Neutrophil (primary cell): ENCODE measurements at regions not wholly inside any gene's neighbourhood (a gene's known extent, or its start where the extent isn't known, plus 50 kb on each side); places are given as distances from the start of the nearest gene placed in this dataset.

Experiments
- H3K27ac ChIP-seq: fragments of 200-600 bp; sonication (generic); 2 replicates; pipeline ENCODE4 v1.5.1; 2016; ENCODE audit warnings: mild to moderate bottlenecking, moderate library complexity
- H3K27me3 ChIP-seq: fragments of 200-600 bp; sonication (generic); 2 replicates; pipeline ENCODE4 v1.6.0; 2016; ENCODE audit warnings: mild to moderate bottlenecking
- H3K36me3 ChIP-seq: fragments of 200-600 bp; sonication (generic); 2 replicates; pipeline ENCODE4 v1.5.1; 2017
- H3K4me1 ChIP-seq, 2 experiments: fragments of 200-600 bp in 1 of 2; sonication (generic) in 1 of 2; 1 replicate in 1 of 2; 2 replicates in 1 of 2; pipeline versions ENCODE4 v1.5.1 to v1.6.1; 2013 to 2016; ENCODE audit warnings: low read depth in 1 of 2, low read length in 1 of 2, mild to moderate bottlenecking in 1 of 2, moderate library complexity in 1 of 2; ENCODE audit not compliant: control insufficient read depth in 1 of 2, insufficient read depth in 1 of 2
- H3K4me3 ChIP-seq, 2 experiments: fragments of 200-600 bp in 1 of 2; sonication (generic) in 1 of 2; 1 replicate in 1 of 2; 2 replicates in 1 of 2; pipeline ENCODE4 v1.5.1; 2013 to 2016; ENCODE audit warnings: low read depth in 1 of 2, low read length in 1 of 2, mild to moderate bottlenecking in 1 of 2, moderate library complexity in 1 of 2
- H3K9me3 ChIP-seq: fragments of 200-600 bp; sonication (generic); 2 replicates; pipeline ENCODE4 v1.5.1; 2016
- TF ChIP-seq, protein P1 (sequence below): fragments of 200-600 bp; sonication (generic); IDR thresholded peaks from 2 replicates; pipeline ENCODE4 v1.5.1; 2016; ENCODE audit warnings: antibody characterized with exemption

GRCh38 chr9:22921742-22922141 is 475.1 kb downstream of the DMRTA1 start:
- no peaks in the 10 kb centered on the region for H3K27me3 ChIP-seq
- no peak overlapping the region for H3K4me3 ChIP-seq
- H3K27ac ChIP-seq, result no peak overlapping the region
- TF ChIP-seq, protein P1, sequence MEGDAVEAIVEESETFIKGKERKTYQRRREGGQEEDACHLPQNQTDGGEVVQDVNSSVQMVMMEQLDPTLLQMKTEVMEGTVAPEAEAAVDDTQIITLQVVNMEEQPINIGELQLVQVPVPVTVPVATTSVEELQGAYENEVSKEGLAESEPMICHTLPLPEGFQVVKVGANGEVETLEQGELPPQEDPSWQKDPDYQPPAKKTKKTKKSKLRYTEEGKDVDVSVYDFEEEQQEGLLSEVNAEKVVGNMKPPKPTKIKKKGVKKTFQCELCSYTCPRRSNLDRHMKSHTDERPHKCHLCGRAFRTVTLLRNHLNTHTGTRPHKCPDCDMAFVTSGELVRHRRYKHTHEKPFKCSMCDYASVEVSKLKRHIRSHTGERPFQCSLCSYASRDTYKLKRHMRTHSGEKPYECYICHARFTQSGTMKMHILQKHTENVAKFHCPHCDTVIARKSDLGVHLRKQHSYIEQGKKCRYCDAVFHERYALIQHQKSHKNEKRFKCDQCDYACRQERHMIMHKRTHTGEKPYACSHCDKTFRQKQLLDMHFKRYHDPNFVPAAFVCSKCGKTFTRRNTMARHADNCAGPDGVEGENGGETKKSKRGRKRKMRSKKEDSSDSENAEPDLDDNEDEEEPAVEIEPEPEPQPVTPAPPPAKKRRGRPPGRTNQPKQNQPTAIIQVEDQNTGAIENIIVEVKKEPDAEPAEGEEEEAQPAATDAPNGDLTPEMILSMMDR, result no peak
- no peaks in the 10 kb centered on the region for H3K36me3 ChIP-seq
- no peaks in the 10 kb centered on the region for H3K4me1 ChIP-seq
- H3K9me3 ChIP-seq, result no peaks in the 10 kb centered on the region

- Histone ChIP-seq H3K4me3 (no peak overlapping the region), H3K27me3 (no peaks in the 10 kb centered on the region), H3K4me1 (no peaks in the 10 kb centered on the region), H3K27ac (no peak overlapping the region), H3K36me3 (no peaks in the 10 kb centered on the region), H3K9me3 (no peaks in the 10 kb centered on the region)
- TF ChIP-seq, protein P1, result no peak
Observed at GRCh38 chr9:22922222-22922621, 475.6 kb downstream of the DMRTA1 start.

DNA sequence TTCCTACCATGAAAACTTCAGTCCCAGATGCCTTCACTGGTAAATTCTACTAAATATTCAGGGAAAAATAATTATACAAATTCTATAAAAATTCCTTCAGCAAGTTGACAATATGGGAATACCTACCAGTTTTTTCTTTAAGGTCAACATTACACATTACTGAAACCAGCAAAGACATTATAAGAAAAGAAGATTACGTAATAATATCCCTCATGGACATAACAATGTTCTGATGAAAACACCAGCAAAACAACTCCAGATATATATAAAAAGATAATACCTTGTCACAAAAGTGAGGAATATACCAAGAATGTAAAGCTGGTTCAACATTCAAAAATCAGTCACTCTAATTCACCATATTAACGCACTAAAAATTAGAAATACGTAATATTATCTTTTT is 507.9 kb downstream of the DMRTA1 start:
- Histone ChIP-seq H3K9me3 (no peaks in the 10 kb centered on the region), H3K36me3 (no peaks in the 10 kb centered on the region), H3K4me3 (no peak overlapping the region), H3K27ac (no peak overlapping the region), H3K27me3 (no peaks in the 10 kb centered on the region), H3K4me1 (no peaks in the 10 kb centered on the region)
- TF ChIP-seq, protein P1, result no peak

GRCh38 chr9:22954964-22955363 is 508.3 kb downstream of the DMRTA1 start:
- TF ChIP-seq, protein P1, result no peak
- Histone ChIP-seq H3K36me3 (no peaks in the 10 kb centered on the region), H3K4me1 (no peaks in the 10 kb centered on the region)

GRCh38 chr9:22969350-22969979 is 522.8 kb downstream of the DMRTA1 start:
- Histone ChIP-seq H3K4me3 (no peak overlapping the region), H3K36me3 (no peaks in the 10 kb centered on the region), H3K27me3 (no peaks in the 10 kb centered on the region), H3K4me1 (no peaks in the 10 kb centered on the region), H3K27ac (no peak overlapping the region), H3K9me3 (no peaks in the 10 kb centered on the region)
- TF ChIP-seq, protein P1, result no peak

More at GRCh38 chr9:22954964-22955363, 508.3 kb downstream of the DMRTA1 start:
- H3K27me3 ChIP-seq, result no peaks in the 10 kb centered on the region
- no peak overlapping the region for H3K4me3 ChIP-seq
- H3K9me3 ChIP-seq, result no peaks in the 10 kb centered on the region
- H3K27ac ChIP-seq, result no peak overlapping the region
